Smooth muscle cell (in vitro differentiated cells): ENCODE measurements at regions not wholly inside any gene's neighbourhood (a gene's known extent, or its start where the extent isn't known, plus 50 kb on each side); places are given as distances from the start of the nearest gene placed in this dataset.

Source experiments
- DNase-seq: peaks from one replicate; lab custom pipeline; 2025; ENCODE audit not compliant: unreplicated experiment; lab: John Stamatoyannopoulos, UW
- H2AFZ ChIP-seq: fragments of 200-600 bp; sonication (generic); 2 replicates; pipeline ENCODE4 v1.6.0; 2016; ENCODE audit warnings: antibody characterized with exemption, low read depth, mild to moderate bottlenecking
- H3F3A ChIP-seq: fragments of 200-600 bp; sonication (generic); 2 replicates; pipeline ENCODE4 v1.6.0; 2017; ENCODE audit warnings: antibody characterized with exemption, low read depth
- H3K27ac ChIP-seq: fragments of 200-600 bp; sonication (generic); 2 replicates; pipeline ENCODE4 v1.5.1; 2016; ENCODE audit warnings: low read depth, mild to moderate bottlenecking
- H3K27me3 ChIP-seq: fragments of 200-600 bp; sonication (generic); 2 replicates; pipeline ENCODE4 v1.6.1; 2016; ENCODE audit warnings: low read depth, mild to moderate bottlenecking
- H3K36me3 ChIP-seq: fragments of 200-600 bp; sonication (generic); 2 replicates; pipeline ENCODE4 v1.5.1; 2016; ENCODE audit warnings: low read depth
- H3K4me1 ChIP-seq: fragments of 200-600 bp; sonication (generic); 2 replicates; pipeline ENCODE4 v1.5.1; 2016; ENCODE audit warnings: low read depth
- H3K4me2 ChIP-seq: fragments of 200-600 bp; sonication (generic); 2 replicates; pipeline ENCODE4 v1.6.0; 2016; ENCODE audit warnings: mild to moderate bottlenecking
- H3K4me3 ChIP-seq: fragments of 200-600 bp; sonication (generic); 2 replicates; pipeline ENCODE4 v1.5.1; 2016; ENCODE audit warnings: mild to moderate bottlenecking
- H3K79me2 ChIP-seq: fragments of 200-600 bp; sonication (generic); 2 replicates; pipeline ENCODE4 v1.6.0; 2016; ENCODE audit warnings: low read depth, mild to moderate bottlenecking
- H3K9ac ChIP-seq: fragments of 200-600 bp; sonication (generic); 2 replicates; pipeline ENCODE4 v1.6.0; 2016; ENCODE audit warnings: low read depth
- H3K9me3 ChIP-seq: fragments of 200-600 bp; sonication (generic); replicated peaks from 2 replicates; pipeline ENCODE4 v1.5.1; 2016; ENCODE audit warnings: low read depth
- H4K20me1 ChIP-seq: fragments of 200-600 bp; sonication (generic); 2 replicates; pipeline ENCODE4 v1.6.0; 2016; ENCODE audit warnings: low read depth
- CTCF ChIP-seq: fragments of 200-600 bp; sonication (generic); IDR thresholded peaks from 2 replicates; pipeline ENCODE4 v1.5.1; 2017; ENCODE audit warnings: borderline replicate concordance, mild to moderate bottlenecking, antibody characterized with exemption; ENCODE audit not compliant: insufficient read depth, poor library complexity, severe bottlenecking
- WGBS: methylation state at CpG from one replicate; pipeline ENCODE4 v1.1.7; 2016; ENCODE audit warnings: low lambda C conversion rate; 5-methylcytosine and 5-hydroxymethylcytosine counted together

- Histone ChIP-seq H3K9ac (no peak overlapping the region), H2AFZ (no peak overlapping the region), H3K27me3 (no peaks in the 10 kb centered on the region), H3K27ac (peak overlapping the region; percentile 92), H3K79me2 (no peaks in the 10 kb centered on the region), H3F3A (peaks cover 6% of the 10 kb centered on the region), H3K36me3 (no peaks in the 10 kb centered on the region), H3K4me2 (no peak overlapping the region), H4K20me1 (no peaks in the 10 kb centered on the region), H3K4me3 (no peak overlapping the region), H3K4me1 (no peaks in the 10 kb centered on the region), H3K9me3 (no peaks in the 10 kb centered on the region)
- no peak for TF ChIP-seq CTCF
- WGBS, result 86% methylated on average over 2 of the region's 2 CpGs
- DNase-seq, result no peak
These were observed 84.7 kb upstream of the MEDAG start for GRCh38 chr13:30821421-30821820.

GRCh38 chr13:30824651-30825050 lies 81.4 kb upstream of the MEDAG start:
- Histone ChIP-seq H3K9ac (no peak overlapping the region), H3F3A (peaks cover 2% of the 10 kb centered on the region), H3K4me3 (no peak overlapping the region), H3K79me2 (no peaks in the 10 kb centered on the region), H2AFZ (no peak overlapping the region), H3K36me3 (no peaks in the 10 kb centered on the region), H3K27me3 (no peaks in the 10 kb centered on the region), H3K27ac (no peak overlapping the region), H4K20me1 (no peaks in the 10 kb centered on the region), H3K9me3 (no peaks in the 10 kb centered on the region), H3K4me2 (no peak overlapping the region), H3K4me1 (no peaks in the 10 kb centered on the region)
- no peak for DNase-seq
- 81% methylated on average over 10 of the region's 10 CpGs for WGBS
- no peak for TF ChIP-seq CTCF

- no peak for TF ChIP-seq CTCF
- Histone ChIP-seq H3K79me2 (no peaks in the 10 kb centered on the region), H3K27ac (no peak overlapping the region), H3K4me1 (no peaks in the 10 kb centered on the region), H2AFZ (no peak overlapping the region), H3K27me3 (no peaks in the 10 kb centered on the region), H3K36me3 (no peaks in the 10 kb centered on the region), H3F3A (no peaks in the 10 kb centered on the region), H3K9me3 (no peaks in the 10 kb centered on the region), H4K20me1 (no peaks in the 10 kb centered on the region), H3K4me2 (no peak overlapping the region), H3K9ac (no peak overlapping the region), H3K4me3 (no peak overlapping the region)
- 90% methylated on average over 14 of the region's 15 CpGs for WGBS
- DNase-seq, result no peak
These were observed 79.0 kb upstream of the MEDAG start for GRCh38 chr13:30826911-30827577.

GRCh38 chr13:30827578-30827925 lies 78.5 kb upstream of the MEDAG start:
- Histone ChIP-seq H4K20me1 (no peaks in the 10 kb centered on the region), H3K27me3 (no peaks in the 10 kb centered on the region), H3K9me3 (no peaks in the 10 kb centered on the region), H3K36me3 (no peaks in the 10 kb centered on the region), H3K79me2 (no peaks in the 10 kb centered on the region), H3K4me2 (no peak overlapping the region), H3K27ac (no peak overlapping the region), H2AFZ (no peak overlapping the region), H3K4me3 (no peak overlapping the region), H3K4me1 (no peaks in the 10 kb centered on the region), H3F3A (no peaks in the 10 kb centered on the region), H3K9ac (no peak overlapping the region)
- DNase-seq, result no peak
- whole genome bisulfite sequencing, result 80% methylated on average over 3 of the region's 3 CpGs
- TF ChIP-seq CTCF, result no peak
